OCI-LY7 (cell line): ENCODE measurements at regions not wholly inside any gene's neighbourhood (a gene's known extent, or its start where the extent isn't known, plus 50 kb on each side); places are given as distances from the start of the nearest gene placed in this dataset.

ENCODE experiments used
- BruUV-seq: library from RNA; stranded (reverse); fragments of 400-500 nt; replicated peaks from 2 replicates; lab custom pipeline; 2021; lab: Mats Ljungman, UMichigan
- CTCF ChIA-PET: fragments of 300-600 bp; sonication (Branson Sonifier 250); formaldehyde crosslinking; loops from one replicate; lab custom pipeline; 2022; ENCODE audit warnings: antibody characterized with exemption; ENCODE audit not compliant: unreplicated experiment; lab: Charles Lee
- POLR2A ChIA-PET: fragments of 300-600 bp; sonication (Branson Sonifier 250); formaldehyde crosslinking; loops from one replicate; lab custom pipeline; 2022; ENCODE audit warnings: antibody characterized with exemption; lab: Charles Lee
- DNase-seq: peaks from one replicate; pipeline ENCODE4 v3.0.0-alpha.2; 2015; ENCODE audit warnings: low spot score
- H2AFZ ChIP-seq: fragments of 200-600 bp; sonication (generic), shearing (Covaris generic); 2 replicates; pipeline ENCODE4 v1.6.1; 2014; ENCODE audit warnings: mild to moderate bottlenecking, antibody characterized with exemption, low read length, moderate library complexity
- H3K27ac ChIP-seq: fragments of 200-600 bp; sonication (generic); 2 replicates; pipeline ENCODE4 v1.5.1; 2014; ENCODE audit warnings: mixed run types, low read depth, mild to moderate bottlenecking, moderate library complexity, low read length, inconsistent platforms; ENCODE audit not compliant: poor library complexity, severe bottlenecking
- H3K36me3 ChIP-seq: fragments of 200-600 bp; sonication (generic); 2 replicates; pipeline ENCODE4 v1.6.1; 2014; ENCODE audit warnings: mild to moderate bottlenecking, antibody characterized with exemption, low read length, moderate library complexity, mixed read lengths; ENCODE audit not compliant: insufficient read depth
- H3K4me1 ChIP-seq: fragments of 200-600 bp; sonication (generic); 2 replicates; pipeline ENCODE4 v1.5.1; 2014; ENCODE audit warnings: mild to moderate bottlenecking, low read length; ENCODE audit not compliant: insufficient read depth, poor library complexity, severe bottlenecking
- H3K4me2 ChIP-seq: fragments of 200-600 bp; sonication (generic); 2 replicates; pipeline ENCODE4 v1.6.1; 2014; ENCODE audit warnings: mild to moderate bottlenecking, low read length
- H3K4me3 ChIP-seq: fragments of 200-600 bp; sonication (generic); 2 replicates; pipeline ENCODE4 v1.5.1; 2014; ENCODE audit warnings: mild to moderate bottlenecking, low read depth, low read length; ENCODE audit not compliant: poor library complexity, severe bottlenecking
- H3K79me2 ChIP-seq: fragments of 200-600 bp; sonication (generic); 2 replicates; pipeline ENCODE4 v1.6.1; 2016; ENCODE audit warnings: low read depth, mild to moderate bottlenecking, low read length, moderate library complexity, mixed read lengths; ENCODE audit not compliant: insufficient read depth
- H3K9me2 ChIP-seq: fragments of 200-600 bp; sonication (generic); 2 replicates; pipeline ENCODE4 v1.6.1; 2016; ENCODE audit warnings: mild to moderate bottlenecking, low read length, mixed read lengths; ENCODE audit not compliant: insufficient read depth
- H3K9me3 ChIP-seq: fragments of 200-600 bp; sonication (generic); 2 replicates; pipeline ENCODE4 v1.6.1; 2014; ENCODE audit warnings: mild to moderate bottlenecking, mixed run types, low read length, mixed read lengths
- H4K20me1 ChIP-seq: fragments of 200-600 bp; sonication (generic); 2 replicates; pipeline ENCODE4 v1.6.1; 2014; ENCODE audit warnings: mild to moderate bottlenecking, antibody characterized with exemption, low read length, moderate library complexity, mixed read lengths; ENCODE audit not compliant: insufficient read depth
- EZH2phosphoT487 ChIP-seq: fragments of 200-600 bp; sonication (generic); IDR thresholded peaks from 2 replicates; pipeline ENCODE4 v1.6.1; 2018; ENCODE audit warnings: low read depth, borderline replicate concordance, mild to moderate bottlenecking, mixed run types, antibody characterized with exemption, low read length, moderate library complexity, mixed read lengths
- intact Hi-C: fragments of 100-400 bp; cut with micrococcal nuclease; formaldehyde crosslinking; loops from one replicate; pipeline ENCODE4 v1.10.0; 2022; ENCODE audit not compliant: unreplicated experiment
- TF ChIP-seq, protein P1 (sequence below): fragments of 200-600 bp; sonication (generic); conservative IDR thresholded peaks from 2 replicates; pipeline ENCODE4 v1.5.1; 2014; ENCODE audit warnings: mild to moderate bottlenecking, antibody characterized with exemption, low read length, moderate library complexity, mixed read lengths

DNA sequence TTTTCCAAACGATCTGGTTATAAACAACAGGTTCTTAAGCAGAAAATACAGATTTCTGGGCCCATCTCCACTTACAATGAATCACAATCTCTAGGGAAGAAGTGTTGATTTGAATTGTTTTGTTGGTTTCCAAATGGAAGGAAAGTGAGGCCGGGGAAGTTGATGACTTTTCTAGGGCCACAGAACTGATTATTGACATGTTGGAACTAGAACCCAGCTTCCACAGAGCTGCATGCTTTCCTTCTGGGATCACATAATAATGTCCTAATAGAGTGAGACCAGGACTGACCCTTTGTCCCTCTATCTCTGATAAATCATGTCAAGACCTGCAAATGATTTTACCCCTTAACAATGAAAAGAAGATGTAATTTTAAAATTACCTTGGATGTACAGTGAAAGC is 332.2 kb downstream of the OSR1 start:
- no peak overlapping the region for H3K27ac ChIP-seq
- ChIA-PET POLR2A (interaction anchor here (0.7 to 0.9 kb wide), 3 partner anchors 159 to 845 kb away, joined by 3 read pairs; no protein-coding TSS in a partner anchor), CTCF (no interaction called here)
- no peak overlapping the region for H3K4me3 ChIP-seq
- no peaks in the 10 kb centered on the region for H3K36me3 ChIP-seq
- no peaks in the 10 kb centered on the region for H4K20me1 ChIP-seq
- no peaks in the 10 kb centered on the region for H3K9me2 ChIP-seq
- intact Hi-C loops: no loop called here
- no peak overlapping the region for H3K4me2 ChIP-seq
- H2AFZ ChIP-seq: no peak overlapping the region
- peaks cover 3% of the 10 kb centered on the region for H3K4me1 ChIP-seq
- DNase-seq: no peak
- no TSS peak for BruUV-seq
- H3K79me2 ChIP-seq: no peaks in the 10 kb centered on the region
- no peaks in the 10 kb centered on the region for H3K9me3 ChIP-seq
- TF ChIP-seq EZH2phosphoT487: no peak
- TF ChIP-seq, protein P1, sequence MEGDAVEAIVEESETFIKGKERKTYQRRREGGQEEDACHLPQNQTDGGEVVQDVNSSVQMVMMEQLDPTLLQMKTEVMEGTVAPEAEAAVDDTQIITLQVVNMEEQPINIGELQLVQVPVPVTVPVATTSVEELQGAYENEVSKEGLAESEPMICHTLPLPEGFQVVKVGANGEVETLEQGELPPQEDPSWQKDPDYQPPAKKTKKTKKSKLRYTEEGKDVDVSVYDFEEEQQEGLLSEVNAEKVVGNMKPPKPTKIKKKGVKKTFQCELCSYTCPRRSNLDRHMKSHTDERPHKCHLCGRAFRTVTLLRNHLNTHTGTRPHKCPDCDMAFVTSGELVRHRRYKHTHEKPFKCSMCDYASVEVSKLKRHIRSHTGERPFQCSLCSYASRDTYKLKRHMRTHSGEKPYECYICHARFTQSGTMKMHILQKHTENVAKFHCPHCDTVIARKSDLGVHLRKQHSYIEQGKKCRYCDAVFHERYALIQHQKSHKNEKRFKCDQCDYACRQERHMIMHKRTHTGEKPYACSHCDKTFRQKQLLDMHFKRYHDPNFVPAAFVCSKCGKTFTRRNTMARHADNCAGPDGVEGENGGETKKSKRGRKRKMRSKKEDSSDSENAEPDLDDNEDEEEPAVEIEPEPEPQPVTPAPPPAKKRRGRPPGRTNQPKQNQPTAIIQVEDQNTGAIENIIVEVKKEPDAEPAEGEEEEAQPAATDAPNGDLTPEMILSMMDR: no peak

DNA sequence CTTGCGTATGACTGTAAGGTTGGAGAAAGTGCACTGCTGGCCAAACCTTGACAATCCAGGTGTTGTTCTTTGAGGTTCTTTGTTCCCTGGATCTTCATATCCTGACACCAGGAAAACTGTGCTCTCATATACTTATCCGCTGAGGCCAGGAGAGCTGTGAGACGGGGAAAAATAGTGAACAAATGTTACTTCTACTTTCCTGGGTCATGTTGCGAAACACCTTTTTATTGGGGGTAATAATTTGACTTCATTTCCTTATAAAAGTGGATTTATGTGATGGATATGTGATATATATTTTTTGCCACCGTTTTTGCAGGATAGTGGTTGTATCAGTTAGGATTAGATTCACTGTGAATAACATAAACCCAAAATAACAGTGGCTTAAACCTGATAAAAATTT is 336.1 kb downstream of the OSR1 start:
- Histone ChIP-seq H2AFZ (no peak overlapping the region), H3K9me3 (no peaks in the 10 kb centered on the region), H3K9me2 (no peaks in the 10 kb centered on the region), H3K27ac (no peak overlapping the region), H4K20me1 (no peaks in the 10 kb centered on the region), H3K4me1 (no peaks in the 10 kb centered on the region), H3K4me3 (no peak overlapping the region), H3K79me2 (no peaks in the 10 kb centered on the region), H3K36me3 (no peaks in the 10 kb centered on the region), H3K4me2 (no peak overlapping the region)
- DNase-seq: no peak
- CTCF ChIA-PET: no interaction called here
- BruUV-seq: no TSS peak
- POLR2A ChIA-PET: no interaction called here
- intact Hi-C loops: no loop called here
- TF ChIP-seq, protein P1: no peak
- no peak for TF ChIP-seq EZH2phosphoT487

DNA sequence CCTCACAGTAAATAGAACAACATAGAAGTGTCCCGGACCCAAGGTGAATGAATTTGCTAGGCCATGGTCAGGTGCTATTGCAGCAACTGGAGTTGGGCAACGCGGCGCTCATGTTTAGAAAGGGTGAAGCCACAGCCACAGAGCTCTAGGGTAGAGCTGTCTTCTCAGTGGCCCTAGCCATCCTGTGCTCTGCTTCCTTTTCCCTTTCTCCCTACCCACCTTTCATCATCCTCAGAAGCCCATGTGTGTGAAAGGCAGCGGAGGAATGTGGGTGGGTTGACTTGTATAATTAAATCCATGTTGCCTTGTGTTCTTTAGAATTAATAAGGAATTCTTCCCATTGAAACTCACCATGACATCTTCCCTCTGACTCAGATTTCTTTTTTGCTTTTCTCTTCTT is 336.7 kb downstream of the OSR1 start:
- no peak overlapping the region for H2AFZ ChIP-seq
- no peak overlapping the region for H3K27ac ChIP-seq
- intact Hi-C loops: no loop called here
- H3K4me3 ChIP-seq: no peak overlapping the region
- ChIA-PET POLR2A (interaction anchor here (0.6 kb wide), 1 partner anchor 80 kb away, joined by 3 read pairs; no protein-coding TSS in a partner anchor), CTCF (no interaction called here)
- no peaks in the 10 kb centered on the region for H4K20me1 ChIP-seq
- H3K9me3 ChIP-seq: no peaks in the 10 kb centered on the region
- no peaks in the 10 kb centered on the region for H3K9me2 ChIP-seq
- no peak for DNase-seq
- no peaks in the 10 kb centered on the region for H3K4me1 ChIP-seq
- no peaks in the 10 kb centered on the region for H3K36me3 ChIP-seq
- no TSS peak for BruUV-seq
- no peak overlapping the region for H3K4me2 ChIP-seq
- TF ChIP-seq, protein P1: no peak
- no peak for TF ChIP-seq EZH2phosphoT487
- no peaks in the 10 kb centered on the region for H3K79me2 ChIP-seq
